Hepatocyte (in vitro differentiated cells): ENCODE measurements at regions not wholly inside any gene's neighbourhood (a gene's known extent, or its start where the extent isn't known, plus 50 kb on each side); places are given as distances from the start of the nearest gene placed in this dataset.

Experiments used
- CTCF ChIP-seq: fragments of 200-600 bp; sonication (generic); IDR thresholded peaks from 2 replicates; pipeline ENCODE4 v1.5.1; 2016; ENCODE audit warnings: antibody characterized with exemption, mild to moderate bottlenecking; ENCODE audit not compliant: poor library complexity
- EZH2 ChIP-seq: fragments of 200-600 bp; sonication (generic); IDR thresholded peaks from 2 replicates; pipeline ENCODE4 v1.6.1; 2016; ENCODE audit warnings: antibody characterized with exemption, mild to moderate bottlenecking, borderline replicate concordance

GRCh38 chr2:144859716-144860115 lies 339.8 kb upstream of the ZEB2 start:
- TF ChIP-seq CTCF, result no peak
- TF ChIP-seq EZH2, result no peak
